Thoracic aorta (tissue), 2 donors: ENCODE measurements at regions not wholly inside any gene's neighbourhood (a gene's known extent, or its start where the extent isn't known, plus 50 kb on each side); places are given as distances from the start of the nearest gene placed in this dataset.

Source experiments
- ATAC-seq: fragments of 150-250 bp; one replicate; pipeline ENCODE4 v1.8.0; 2017; ENCODE audit warnings: low read depth; ENCODE audit not compliant: insufficient number of reproducible peaks, low FRiP score
- DNase-seq: peaks from one replicate; pipeline ENCODE4 v3.0.0-alpha.2; 2020; ENCODE audit warnings: low spot score
- H3K27ac ChIP-seq, 2 donors: fragments of 200-600 bp; sonication (generic); 1 replicate in 1 of 2; 2 replicates in 1 of 2; pipeline ENCODE4 v1.5.1; 2016; ENCODE audit warnings: mild to moderate bottlenecking in 2 of 2, moderate library complexity in 2 of 2
- H3K27me3 ChIP-seq: fragments of 200-600 bp; sonication (generic); replicated peaks from 2 replicates; pipeline ENCODE4 v1.6.0; 2016; ENCODE audit warnings: mild to moderate bottlenecking; ENCODE audit not compliant: insufficient read depth
- H3K36me3 ChIP-seq: fragments of 200-600 bp; sonication (generic); one replicate; pipeline ENCODE4 v1.5.1; 2016
- H3K4me1 ChIP-seq, 2 donors: fragments of 200-600 bp; sonication (generic); 1 replicate in 1 of 2; 2 replicates in 1 of 2; pipeline versions ENCODE4 v1.5.1 to v1.6.0; 2016; ENCODE audit warnings: low read depth in 2 of 2, mild to moderate bottlenecking in 1 of 2; ENCODE audit not compliant: control insufficient read depth in 1 of 2
- H3K4me3 ChIP-seq: fragments of 200-600 bp; sonication (generic); 2 replicates; pipeline ENCODE4 v1.5.1; 2016; ENCODE audit warnings: mild to moderate bottlenecking
- H3K9me3 ChIP-seq: fragments of 200-600 bp; sonication (generic); 2 replicates; pipeline ENCODE4 v1.5.1; 2016
- TF ChIP-seq, protein P1 (sequence below): fragments of 200-600 bp; sonication (generic); IDR thresholded peaks from one replicate; pipeline ENCODE4 v1.5.1; 2019; ENCODE audit warnings: antibody characterized with exemption

DNA sequence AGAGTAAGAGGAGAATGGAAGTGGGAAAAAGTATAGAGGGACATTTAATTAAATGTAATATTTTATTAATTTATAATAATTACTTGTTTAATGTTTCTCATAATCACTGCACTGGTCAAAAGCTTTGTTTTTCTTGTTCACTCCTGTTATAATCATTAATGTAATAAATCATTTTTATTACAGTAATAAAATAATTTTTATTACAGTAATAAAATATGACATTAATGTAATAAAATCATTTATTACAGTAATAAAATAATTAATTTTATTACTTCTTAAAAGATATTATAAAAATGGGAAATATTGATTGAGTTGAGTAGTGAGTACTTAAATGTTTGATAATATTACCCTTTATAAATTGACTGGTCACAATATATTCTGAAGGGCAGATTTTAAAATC is 181.1 kb upstream of the SOX2 start:
- Histone ChIP-seq H3K9me3 (no peaks in the 10 kb centered on the region), H3K27me3 (no peaks in the 10 kb centered on the region), H3K36me3 (no peaks in the 10 kb centered on the region), H3K4me3 (no peak overlapping the region), H3K4me1 (no peaks in the 10 kb centered on the region), H3K27ac (no peak overlapping the region)
- TF ChIP-seq, protein P1, sequence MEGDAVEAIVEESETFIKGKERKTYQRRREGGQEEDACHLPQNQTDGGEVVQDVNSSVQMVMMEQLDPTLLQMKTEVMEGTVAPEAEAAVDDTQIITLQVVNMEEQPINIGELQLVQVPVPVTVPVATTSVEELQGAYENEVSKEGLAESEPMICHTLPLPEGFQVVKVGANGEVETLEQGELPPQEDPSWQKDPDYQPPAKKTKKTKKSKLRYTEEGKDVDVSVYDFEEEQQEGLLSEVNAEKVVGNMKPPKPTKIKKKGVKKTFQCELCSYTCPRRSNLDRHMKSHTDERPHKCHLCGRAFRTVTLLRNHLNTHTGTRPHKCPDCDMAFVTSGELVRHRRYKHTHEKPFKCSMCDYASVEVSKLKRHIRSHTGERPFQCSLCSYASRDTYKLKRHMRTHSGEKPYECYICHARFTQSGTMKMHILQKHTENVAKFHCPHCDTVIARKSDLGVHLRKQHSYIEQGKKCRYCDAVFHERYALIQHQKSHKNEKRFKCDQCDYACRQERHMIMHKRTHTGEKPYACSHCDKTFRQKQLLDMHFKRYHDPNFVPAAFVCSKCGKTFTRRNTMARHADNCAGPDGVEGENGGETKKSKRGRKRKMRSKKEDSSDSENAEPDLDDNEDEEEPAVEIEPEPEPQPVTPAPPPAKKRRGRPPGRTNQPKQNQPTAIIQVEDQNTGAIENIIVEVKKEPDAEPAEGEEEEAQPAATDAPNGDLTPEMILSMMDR = no peak
- DNase-seq = no peak
- ATAC-seq = no peak

DNA sequence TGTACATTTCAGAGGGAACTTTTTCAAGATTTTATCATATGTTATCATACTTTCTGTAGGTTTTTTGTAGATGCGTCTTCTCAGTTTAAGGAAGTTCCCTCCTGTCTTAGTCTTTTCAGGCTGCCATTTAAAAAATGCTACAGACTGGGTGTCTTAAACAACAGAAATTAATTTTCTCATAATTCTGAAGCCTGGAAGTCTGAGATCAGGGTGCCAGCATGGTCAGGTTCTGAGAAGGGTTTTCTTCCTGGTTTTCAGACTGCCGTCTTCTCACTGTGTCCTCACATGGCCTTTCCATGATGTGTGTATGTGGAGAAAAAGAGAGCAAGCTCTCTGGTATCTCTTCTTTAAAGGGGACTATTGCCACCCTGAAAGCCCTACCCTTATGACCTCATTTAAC is 189.9 kb upstream of the SOX2 start:
- Histone ChIP-seq H3K4me3 (no peak overlapping the region), H3K27ac (no peak overlapping the region), H3K36me3 (no peaks in the 10 kb centered on the region), H3K27me3 (no peaks in the 10 kb centered on the region), H3K9me3 (no peaks in the 10 kb centered on the region), H3K4me1 (no peaks in the 10 kb centered on the region)
- ATAC-seq = no peak
- TF ChIP-seq, protein P1 = no peak
- DNase-seq = no peak

DNA sequence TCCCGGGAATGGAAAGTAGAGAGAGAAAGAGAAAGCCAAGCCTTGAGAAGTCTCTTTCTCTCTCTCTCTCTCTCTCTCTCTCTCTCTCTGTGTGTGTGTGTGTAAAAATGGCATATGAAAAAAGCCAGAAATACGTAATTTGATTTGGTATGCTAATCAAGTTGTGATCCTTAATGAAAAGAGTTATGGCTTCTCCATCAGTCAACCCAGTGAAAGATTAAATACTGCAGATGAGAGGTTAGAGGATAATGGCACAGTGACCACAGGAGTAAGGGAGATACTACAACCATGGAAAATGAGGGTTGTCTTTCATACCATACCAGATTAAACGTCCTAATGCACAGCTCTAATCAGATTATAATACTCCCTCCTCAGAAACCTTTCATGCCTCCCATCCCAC is 193.5 kb upstream of the SOX2 start:
- TF ChIP-seq, protein P1 = no peak
- Histone ChIP-seq H3K9me3 (no peaks in the 10 kb centered on the region), H3K36me3 (no peaks in the 10 kb centered on the region), H3K27me3 (no peaks in the 10 kb centered on the region), H3K27ac (no peak overlapping the region), H3K4me1 (no peaks in the 10 kb centered on the region), H3K4me3 (no peak overlapping the region)
- no peak for ATAC-seq
- no peak for DNase-seq

DNA sequence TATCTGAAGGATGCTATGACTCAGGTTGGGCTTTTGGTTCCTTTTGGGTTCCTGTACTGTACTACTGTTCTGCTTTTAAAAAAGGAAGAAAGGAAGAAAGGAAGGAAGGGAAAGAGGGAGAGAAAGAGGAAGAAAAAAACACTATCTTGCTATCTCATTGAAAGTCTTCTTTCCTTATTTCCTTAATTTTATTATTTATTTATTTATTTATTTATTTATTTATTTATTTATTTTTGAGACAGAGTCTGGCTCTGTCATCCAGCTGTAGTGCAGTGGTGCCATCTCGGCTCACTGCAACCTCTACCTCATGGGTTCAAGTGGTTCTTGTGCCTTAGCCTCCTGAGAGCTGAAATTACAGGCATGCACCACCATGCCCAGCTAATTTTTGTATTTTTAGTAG is 198.9 kb upstream of the SOX2 start:
- H3K4me1 ChIP-seq = no peaks in the 10 kb centered on the region
- no peaks in the 10 kb centered on the region for H3K36me3 ChIP-seq
- H3K9me3 ChIP-seq = no peaks in the 10 kb centered on the region
- DNase-seq = no peak
- TF ChIP-seq, protein P1 = no peak
- H3K27ac ChIP-seq = no peak overlapping the region
- H3K27me3 ChIP-seq = no peaks in the 10 kb centered on the region
- no peak overlapping the region for H3K4me3 ChIP-seq
- ATAC-seq = no peak

DNA sequence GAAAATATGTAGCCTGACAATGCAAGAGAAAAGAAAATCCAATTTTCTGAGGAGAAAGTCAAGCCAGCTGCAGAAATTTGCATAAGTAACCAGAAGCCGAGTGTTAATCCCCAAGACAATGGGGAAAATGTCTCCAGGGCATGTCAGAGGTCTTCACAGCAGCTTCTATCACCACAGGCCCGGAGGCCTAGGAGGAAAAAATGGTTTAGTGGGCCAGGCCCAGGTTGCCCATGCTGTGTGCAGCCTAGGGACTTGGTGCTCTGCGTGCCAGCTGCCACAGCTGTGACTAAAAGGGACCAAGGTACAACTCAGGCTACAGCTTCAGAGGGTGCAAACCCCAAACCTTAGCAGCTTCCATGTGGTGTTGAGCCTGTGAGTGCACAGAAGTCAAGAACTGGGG is 201.2 kb upstream of the SOX2 start:
- Histone ChIP-seq H3K27me3 (no peaks in the 10 kb centered on the region), H3K36me3 (no peaks in the 10 kb centered on the region), H3K27ac (no peak overlapping the region), H3K4me1 (no peaks in the 10 kb centered on the region), H3K9me3 (no peaks in the 10 kb centered on the region), H3K4me3 (no peak overlapping the region)
- DNase-seq (no peak), ATAC-seq (no peak)
- TF ChIP-seq, protein P1 = no peak
